Fibroblast of lung (primary cell): ENCODE measurements at regions not wholly inside any gene's neighbourhood (a gene's known extent, or its start where the extent isn't known, plus 50 kb on each side); places are given as distances from the start of the nearest gene placed in this dataset.

Source experiments
- EZH2 ChIP-seq: IDR thresholded peaks from 2 replicates; pipeline ENCODE4 v1.5.1; 2012; ENCODE audit warnings: low read length, control low read depth, mild to moderate bottlenecking; ENCODE audit errors: missing control alignments
- TF ChIP-seq, protein P1 (sequence below), 2 donors: IDR thresholded peaks in 1 of 2; conservative IDR thresholded peaks in 1 of 2; 1 replicate in 1 of 2; 2 replicates in 1 of 2; pipeline ENCODE4 v1.5.1; 2011 to 2012; ENCODE audit warnings: low read length in 2 of 2, control low read depth in 1 of 2, inconsistent platforms in 1 of 2, low read depth in 1 of 2, mild to moderate bottlenecking in 1 of 2

GRCh38 chr16:79302731-79303130, 297.8 kb downstream of the MAF start:
- TF ChIP-seq, protein P1, sequence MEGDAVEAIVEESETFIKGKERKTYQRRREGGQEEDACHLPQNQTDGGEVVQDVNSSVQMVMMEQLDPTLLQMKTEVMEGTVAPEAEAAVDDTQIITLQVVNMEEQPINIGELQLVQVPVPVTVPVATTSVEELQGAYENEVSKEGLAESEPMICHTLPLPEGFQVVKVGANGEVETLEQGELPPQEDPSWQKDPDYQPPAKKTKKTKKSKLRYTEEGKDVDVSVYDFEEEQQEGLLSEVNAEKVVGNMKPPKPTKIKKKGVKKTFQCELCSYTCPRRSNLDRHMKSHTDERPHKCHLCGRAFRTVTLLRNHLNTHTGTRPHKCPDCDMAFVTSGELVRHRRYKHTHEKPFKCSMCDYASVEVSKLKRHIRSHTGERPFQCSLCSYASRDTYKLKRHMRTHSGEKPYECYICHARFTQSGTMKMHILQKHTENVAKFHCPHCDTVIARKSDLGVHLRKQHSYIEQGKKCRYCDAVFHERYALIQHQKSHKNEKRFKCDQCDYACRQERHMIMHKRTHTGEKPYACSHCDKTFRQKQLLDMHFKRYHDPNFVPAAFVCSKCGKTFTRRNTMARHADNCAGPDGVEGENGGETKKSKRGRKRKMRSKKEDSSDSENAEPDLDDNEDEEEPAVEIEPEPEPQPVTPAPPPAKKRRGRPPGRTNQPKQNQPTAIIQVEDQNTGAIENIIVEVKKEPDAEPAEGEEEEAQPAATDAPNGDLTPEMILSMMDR (conservative IDR thresholded peaks at IDR 0.05 in 1 of 2, IDR thresholded peaks at IDR 0.05 in 1 of 2; ENCODE audit: low read depth in 1 of 2, low read length in 2 of 2), result no peak
- TF ChIP-seq EZH2, result no peak
